ENCODE measurements at regions not wholly inside any gene's neighbourhood (a gene's known extent, or its start where the extent isn't known, plus 50 kb on each side); places are given as distances from the start of the nearest gene placed in this dataset.

GRCh38 chr16:73189136-73189535, 141.2 kb upstream of the ZFHX3 start:
- DNase-seq (ENCODE audit: extremely low spot score in 2 of 2) = no peak
- intact Hi-C loops (cut with DNase I) = no loop called here
- no peak overlapping the region for H3K4me3 ChIP-seq
- H3K4me1 ChIP-seq = peaks cover 10% of the 10 kb centered on the region
- no peak for TF ChIP-seq POLR2AphosphoS5 (IDR thresholded peaks at IDR 0.05; ENCODE audit: insufficient read depth in 1 of 2, low read depth in 1 of 2)
- no peak for TF ChIP-seq POLR2A (IDR thresholded peaks at IDR 0.05)
- no peak for TF ChIP-seq CTCF (IDR thresholded peaks at IDR 0.05)
- no peaks in the 10 kb centered on the region for H3K9me3 ChIP-seq
- H3K36me3 ChIP-seq = no peaks in the 10 kb centered on the region
- no peaks in the 10 kb centered on the region for H3K27me3 ChIP-seq
- H3K27ac ChIP-seq = no peak overlapping the region

GRCh38 chr16:73186752-73187601, 139.0 kb upstream of the ZFHX3 start:
- Histone ChIP-seq H3K27ac (no peak overlapping the region), H3K9me3 (no peaks in the 10 kb centered on the region), H3K27me3 (no peaks in the 10 kb centered on the region), H3K4me1 (peaks cover 20% of the 10 kb centered on the region), H3K36me3 (no peaks in the 10 kb centered on the region), H3K4me3 (no peak overlapping the region)
- intact Hi-C loops (cut with DNase I) = no loop called here
- DNase-seq (ENCODE audit: extremely low spot score in 2 of 2) = no peak
- TF ChIP-seq POLR2AphosphoS5 (IDR thresholded peaks at IDR 0.05; ENCODE audit: insufficient read depth in 1 of 2, low read depth in 1 of 2) (no peak), POLR2A (IDR thresholded peaks at IDR 0.05) (no peak), CTCF (IDR thresholded peaks at IDR 0.05) (no peak)

- Histone ChIP-seq H3K36me3 (no peaks in the 10 kb centered on the region), H3K9me3 (no peaks in the 10 kb centered on the region), H3K27ac (no peak overlapping the region), H3K4me1 (peaks cover 14% of the 10 kb centered on the region), H3K4me3 (no peak overlapping the region), H3K27me3 (no peaks in the 10 kb centered on the region)
- intact Hi-C loops (cut with DNase I) = no loop called here
- DNase-seq (ENCODE audit: extremely low spot score in 2 of 2) = no peak
- TF ChIP-seq POLR2AphosphoS5 (IDR thresholded peaks at IDR 0.05; ENCODE audit: insufficient read depth in 1 of 2, low read depth in 1 of 2) = no peak
- no peak for TF ChIP-seq CTCF (IDR thresholded peaks at IDR 0.05)
- TF ChIP-seq POLR2A (IDR thresholded peaks at IDR 0.05) = no peak
Observed at GRCh38 chr16:73185737-73186136, 137.8 kb upstream of the ZFHX3 start.

GRCh38 chr16:73183611-73184092, 135.7 kb upstream of the ZFHX3 start:
- no peaks in the 10 kb centered on the region for H3K36me3 ChIP-seq
- no peak for DNase-seq (ENCODE audit: extremely low spot score in 2 of 2)
- intact Hi-C loops (cut with DNase I) = no loop called here
- TF ChIP-seq CTCF (IDR thresholded peaks at IDR 0.05) = no peak
- no peak for TF ChIP-seq POLR2A (IDR thresholded peaks at IDR 0.05)
- no peak for TF ChIP-seq POLR2AphosphoS5 (IDR thresholded peaks at IDR 0.05; ENCODE audit: insufficient read depth in 1 of 2, low read depth in 1 of 2)
- no peaks in the 10 kb centered on the region for H3K9me3 ChIP-seq
- no peak overlapping the region for H3K27ac ChIP-seq
- peaks cover 21% of the 10 kb centered on the region for H3K4me1 ChIP-seq
- no peaks in the 10 kb centered on the region for H3K27me3 ChIP-seq
- no peak overlapping the region for H3K4me3 ChIP-seq

GRCh38 chr16:73179705-73180331, 131.9 kb upstream of the ZFHX3 start:
- DNase-seq (ENCODE audit: extremely low spot score in 2 of 2) = no peak

More at GRCh38 chr16:73179705-73180331, 131.9 kb upstream of the ZFHX3 start:
- no peak for TF ChIP-seq CTCF (IDR thresholded peaks at IDR 0.05)
- TF ChIP-seq POLR2A (IDR thresholded peaks at IDR 0.05) = no peak
- TF ChIP-seq POLR2AphosphoS5 (IDR thresholded peaks at IDR 0.05; ENCODE audit: insufficient read depth in 1 of 2, low read depth in 1 of 2) = no peak
- Histone ChIP-seq H3K27me3 (no peaks in the 10 kb centered on the region), H3K36me3 (no peaks in the 10 kb centered on the region), H3K27ac (no peak overlapping the region), H3K4me1 (peaks cover 21% of the 10 kb centered on the region), H3K9me3 (no peaks in the 10 kb centered on the region), H3K4me3 (no peak overlapping the region)
- intact Hi-C loops (cut with DNase I) = loop anchor here (5.0 kb wide), 1 partner anchor 108 kb away; no protein-coding TSS in a partner anchor

Data from vagina (tissue), 2 donors.